Karpas-422 (cell line): ENCODE measurements at regions not wholly inside any gene's neighbourhood (a gene's known extent, or its start where the extent isn't known, plus 50 kb on each side); places are given as distances from the start of the nearest gene placed in this dataset.

Experiments
- DNase-seq: peaks from one replicate; pipeline ENCODE4 v3.0.0-alpha.2; 2015
- H2AFZ ChIP-seq: fragments of 200-600 bp; sonication (generic); 2 replicates; pipeline ENCODE4 v1.6.1; 2014; ENCODE audit warnings: antibody characterized with exemption, low read length, mixed read lengths
- H3K27ac ChIP-seq: fragments of 200-600 bp; sonication (generic); 2 replicates; pipeline ENCODE4 v1.5.1; 2014; ENCODE audit warnings: mild to moderate bottlenecking, low read length, moderate library complexity
- H3K27me3 ChIP-seq: fragments of 200-600 bp; sonication (generic); 2 replicates; pipeline ENCODE4 v1.6.1; 2014; ENCODE audit warnings: low read length, mixed read lengths
- H3K36me3 ChIP-seq: fragments of 200-600 bp; sonication (generic); 2 replicates; pipeline ENCODE4 v1.6.1; 2014; ENCODE audit warnings: low read length, mixed read lengths; ENCODE audit not compliant: insufficient read depth
- H3K4me1 ChIP-seq: fragments of 200-600 bp; sonication (generic); 2 replicates; pipeline ENCODE4 v1.6.1; 2014; ENCODE audit warnings: mild to moderate bottlenecking, low read length, mixed read lengths
- H3K4me2 ChIP-seq: fragments of 200-600 bp; sonication (generic); 2 replicates; pipeline ENCODE4 v1.6.1; 2014; ENCODE audit warnings: low read length, low read depth, mild to moderate bottlenecking; ENCODE audit not compliant: poor library complexity, severe bottlenecking
- H3K4me3 ChIP-seq: fragments of 200-600 bp; sonication (generic); 2 replicates; pipeline ENCODE4 v1.5.1; 2014; ENCODE audit warnings: mild to moderate bottlenecking, antibody characterized with exemption, low read length, mixed read lengths
- H3K79me2 ChIP-seq: fragments of 200-600 bp; sonication (generic); 2 replicates; pipeline ENCODE4 v1.6.1; 2014; ENCODE audit warnings: mild to moderate bottlenecking, low read length, mixed read lengths
- H3K9ac ChIP-seq: fragments of 200-600 bp; sonication (generic); 2 replicates; pipeline ENCODE4 v1.6.0; 2014; ENCODE audit warnings: low read length
- H3K9me2 ChIP-seq: fragments of 200-600 bp; sonication (generic), shearing (Covaris generic); replicated peaks from 2 replicates; pipeline ENCODE4 v1.6.0; 2014; ENCODE audit warnings: mild to moderate bottlenecking, low read length, moderate library complexity; ENCODE audit not compliant: insufficient read depth
- H3K9me3 ChIP-seq: fragments of 300-700, 200-600 bp; sonication (generic); 2 replicates; pipeline ENCODE4 v1.6.1; 2014; ENCODE audit warnings: low read length, mixed read lengths
- H4K20me1 ChIP-seq: fragments of 200-600 bp; sonication (generic); 2 replicates; pipeline ENCODE4 v1.6.1; 2014; ENCODE audit warnings: mild to moderate bottlenecking, antibody characterized with exemption, low read length, low read depth; ENCODE audit not compliant: insufficient read depth

- Histone ChIP-seq H3K27ac (no peak overlapping the region), H4K20me1 (no peaks in the 10 kb centered on the region), H3K4me2 (no peak overlapping the region), H3K9me2 (no peaks in the 10 kb centered on the region), H3K9me3 (peaks cover 6% of the 10 kb centered on the region; the same call in 1 of the 2 replicates), H3K4me3 (no peak overlapping the region), H3K27me3 (no peaks in the 10 kb centered on the region), H3K4me1 (peaks cover 23% of the 10 kb centered on the region), H3K79me2 (no peaks in the 10 kb centered on the region), H3K36me3 (no peaks in the 10 kb centered on the region), H2AFZ (no peak overlapping the region), H3K9ac (no peak overlapping the region)
- no peak for DNase-seq
Measured at GRCh38 chr2:15115776-15116175, 445.4 kb downstream of the NBAS start.

GRCh38 chr2:15116830-15117229, 444.3 kb downstream of the NBAS start:
- Histone ChIP-seq H3K36me3 (no peaks in the 10 kb centered on the region), H4K20me1 (no peaks in the 10 kb centered on the region), H3K4me3 (no peak overlapping the region), H3K9me2 (no peaks in the 10 kb centered on the region), H3K4me1 (peaks cover 23% of the 10 kb centered on the region), H3K27ac (no peak overlapping the region), H3K9ac (no peak overlapping the region), H3K79me2 (no peaks in the 10 kb centered on the region), H2AFZ (no peak overlapping the region), H3K9me3 (peaks cover 6% of the 10 kb centered on the region; the same call in 1 of the 2 replicates), H3K4me2 (no peak overlapping the region), H3K27me3 (no peaks in the 10 kb centered on the region)
- no peak for DNase-seq
